ENCODE measurements at regions not wholly inside any gene's neighbourhood (a gene's known extent, or its start where the extent isn't known, plus 50 kb on each side); places are given as distances from the start of the nearest gene placed in this dataset.

GRCh38 chr3:27641888-27642601, 80.1 kb downstream of the EOMES start (continued):
- TF ChIP-seq CHD7 (IDR thresholded peaks at IDR 0.05; ENCODE audit: insufficient replicate concordance, low read length) = no peak
- no peak for TF ChIP-seq SAP30 (IDR thresholded peaks at IDR 0.05; ENCODE audit: insufficient read depth, insufficient replicate concordance, low read length)
- TF ChIP-seq GTF2F1 (IDR thresholded peaks at IDR 0.05; ENCODE audit: borderline replicate concordance, low read depth, low read length) = no peak
- no peak for TF ChIP-seq POLR2AphosphoS5 (IDR thresholded peaks at IDR 0.05; ENCODE audit: low read depth, low read length)
- TF ChIP-seq MAFK (IDR thresholded peaks at IDR 0.05; ENCODE audit: low read depth, low read length) = no peak
- TF ChIP-seq SRF (IDR thresholded peaks at IDR 0.05; ENCODE audit: low read depth, low read length) = no peak
- TF ChIP-seq TCF12 (IDR thresholded peaks at IDR 0.05; ENCODE audit: low read depth, low read length) = no peak
- TF ChIP-seq POU5F1 (IDR thresholded peaks at IDR 0.05; ENCODE audit: low read depth, low read length) = no peak
- TF ChIP-seq NRF1 (IDR thresholded peaks at IDR 0.05; ENCODE audit: low read depth, low read length) = no peak
- no peak for TF ChIP-seq ATF3 (IDR thresholded peaks at IDR 0.05; ENCODE audit: insufficient read depth, low read depth, low read length)

Measured in H1 (cell line).